Smooth muscle cell (in vitro differentiated cells): ENCODE measurements at regions not wholly inside any gene's neighbourhood (a gene's known extent, or its start where the extent isn't known, plus 50 kb on each side); places are given as distances from the start of the nearest gene placed in this dataset.

ENCODE experiments used
- DNase-seq: peaks from one replicate; lab custom pipeline; 2025; ENCODE audit not compliant: unreplicated experiment; lab: John Stamatoyannopoulos, UW
- H2AFZ ChIP-seq: fragments of 200-600 bp; sonication (generic); 2 replicates; pipeline ENCODE4 v1.6.0; 2016; ENCODE audit warnings: antibody characterized with exemption, low read depth, mild to moderate bottlenecking
- H3F3A ChIP-seq: fragments of 200-600 bp; sonication (generic); 2 replicates; pipeline ENCODE4 v1.6.0; 2017; ENCODE audit warnings: antibody characterized with exemption, low read depth
- H3K27ac ChIP-seq: fragments of 200-600 bp; sonication (generic); 2 replicates; pipeline ENCODE4 v1.5.1; 2016; ENCODE audit warnings: low read depth, mild to moderate bottlenecking
- H3K27me3 ChIP-seq: fragments of 200-600 bp; sonication (generic); 2 replicates; pipeline ENCODE4 v1.6.1; 2016; ENCODE audit warnings: low read depth, mild to moderate bottlenecking
- H3K36me3 ChIP-seq: fragments of 200-600 bp; sonication (generic); 2 replicates; pipeline ENCODE4 v1.5.1; 2016; ENCODE audit warnings: low read depth
- H3K4me1 ChIP-seq: fragments of 200-600 bp; sonication (generic); 2 replicates; pipeline ENCODE4 v1.5.1; 2016; ENCODE audit warnings: low read depth
- H3K4me2 ChIP-seq: fragments of 200-600 bp; sonication (generic); 2 replicates; pipeline ENCODE4 v1.6.0; 2016; ENCODE audit warnings: mild to moderate bottlenecking
- H3K4me3 ChIP-seq: fragments of 200-600 bp; sonication (generic); 2 replicates; pipeline ENCODE4 v1.5.1; 2016; ENCODE audit warnings: mild to moderate bottlenecking
- H3K79me2 ChIP-seq: fragments of 200-600 bp; sonication (generic); 2 replicates; pipeline ENCODE4 v1.6.0; 2016; ENCODE audit warnings: low read depth, mild to moderate bottlenecking
- H3K9ac ChIP-seq: fragments of 200-600 bp; sonication (generic); 2 replicates; pipeline ENCODE4 v1.6.0; 2016; ENCODE audit warnings: low read depth
- H3K9me3 ChIP-seq: fragments of 200-600 bp; sonication (generic); replicated peaks from 2 replicates; pipeline ENCODE4 v1.5.1; 2016; ENCODE audit warnings: low read depth
- H4K20me1 ChIP-seq: fragments of 200-600 bp; sonication (generic); 2 replicates; pipeline ENCODE4 v1.6.0; 2016; ENCODE audit warnings: low read depth
- WGBS: methylation state at CpG from one replicate; pipeline ENCODE4 v1.1.7; 2016; ENCODE audit warnings: low lambda C conversion rate; 5-methylcytosine and 5-hydroxymethylcytosine counted together
- TF ChIP-seq, protein P1 (sequence below): fragments of 200-600 bp; sonication (generic); IDR thresholded peaks from 2 replicates; pipeline ENCODE4 v1.5.1; 2017; ENCODE audit warnings: borderline replicate concordance, mild to moderate bottlenecking, antibody characterized with exemption; ENCODE audit not compliant: insufficient read depth, poor library complexity, severe bottlenecking

DNA sequence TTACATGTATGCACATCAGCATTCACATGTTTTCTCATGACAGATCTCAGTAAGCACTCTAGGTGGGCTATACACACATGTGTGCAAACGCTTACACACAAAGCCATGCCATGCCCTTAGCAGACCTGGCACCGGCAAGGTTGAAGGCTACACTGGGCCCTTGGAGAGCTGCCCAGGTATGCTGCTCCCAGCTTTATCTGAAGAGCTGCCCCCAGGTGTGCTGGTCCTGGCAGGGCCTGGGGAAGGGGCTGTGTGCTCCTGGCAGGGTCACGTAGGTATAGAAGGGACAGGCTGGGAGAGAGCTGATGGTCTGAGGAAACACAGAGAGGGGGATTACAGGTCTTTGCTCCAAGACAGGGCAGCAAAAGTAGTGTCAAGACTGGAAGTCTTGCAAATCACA is 146.7 kb upstream of the VANGL1 start:
- Histone ChIP-seq H3K9me3 (no peaks in the 10 kb centered on the region), H4K20me1 (no peaks in the 10 kb centered on the region), H3K27me3 (no peaks in the 10 kb centered on the region), H3K36me3 (no peaks in the 10 kb centered on the region), H3K79me2 (no peaks in the 10 kb centered on the region), H3K27ac (no peak overlapping the region), H3K4me2 (no peak overlapping the region), H3K4me3 (no peak overlapping the region), H3K4me1 (peaks cover 6% of the 10 kb centered on the region), H3K9ac (no peak overlapping the region), H2AFZ (no peak overlapping the region), H3F3A (no peaks in the 10 kb centered on the region)
- 98% methylated on average over 3 of the region's 3 CpGs for WGBS
- TF ChIP-seq, protein P1, sequence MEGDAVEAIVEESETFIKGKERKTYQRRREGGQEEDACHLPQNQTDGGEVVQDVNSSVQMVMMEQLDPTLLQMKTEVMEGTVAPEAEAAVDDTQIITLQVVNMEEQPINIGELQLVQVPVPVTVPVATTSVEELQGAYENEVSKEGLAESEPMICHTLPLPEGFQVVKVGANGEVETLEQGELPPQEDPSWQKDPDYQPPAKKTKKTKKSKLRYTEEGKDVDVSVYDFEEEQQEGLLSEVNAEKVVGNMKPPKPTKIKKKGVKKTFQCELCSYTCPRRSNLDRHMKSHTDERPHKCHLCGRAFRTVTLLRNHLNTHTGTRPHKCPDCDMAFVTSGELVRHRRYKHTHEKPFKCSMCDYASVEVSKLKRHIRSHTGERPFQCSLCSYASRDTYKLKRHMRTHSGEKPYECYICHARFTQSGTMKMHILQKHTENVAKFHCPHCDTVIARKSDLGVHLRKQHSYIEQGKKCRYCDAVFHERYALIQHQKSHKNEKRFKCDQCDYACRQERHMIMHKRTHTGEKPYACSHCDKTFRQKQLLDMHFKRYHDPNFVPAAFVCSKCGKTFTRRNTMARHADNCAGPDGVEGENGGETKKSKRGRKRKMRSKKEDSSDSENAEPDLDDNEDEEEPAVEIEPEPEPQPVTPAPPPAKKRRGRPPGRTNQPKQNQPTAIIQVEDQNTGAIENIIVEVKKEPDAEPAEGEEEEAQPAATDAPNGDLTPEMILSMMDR, result no peak
- no peak for DNase-seq

DNA sequence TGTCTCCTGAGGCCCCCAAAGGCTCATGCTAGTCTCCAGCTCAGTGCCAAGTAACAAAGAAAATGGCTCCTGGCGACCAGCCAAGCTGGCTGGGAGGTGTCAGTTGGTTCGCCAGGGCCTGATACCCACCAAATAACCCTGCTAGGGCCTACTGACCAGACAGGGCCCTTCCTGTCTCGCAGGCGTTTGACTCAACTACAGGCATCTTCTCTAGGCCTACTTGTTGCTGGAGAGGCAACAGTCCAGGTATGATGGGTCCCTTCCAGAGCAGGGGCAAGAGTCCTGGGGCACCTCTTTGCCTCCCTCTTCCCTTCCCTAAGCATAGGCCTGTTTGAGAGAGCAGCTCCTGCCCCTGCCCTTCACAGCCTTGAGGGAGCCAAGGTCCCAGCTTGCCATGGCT is 147.9 kb upstream of the VANGL1 start:
- H3K27me3 ChIP-seq, result no peaks in the 10 kb centered on the region
- H3K9me3 ChIP-seq, result no peaks in the 10 kb centered on the region
- H3K79me2 ChIP-seq, result no peaks in the 10 kb centered on the region
- H4K20me1 ChIP-seq, result no peaks in the 10 kb centered on the region
- DNase-seq, result no peak
- H3K36me3 ChIP-seq, result no peaks in the 10 kb centered on the region
- H3K9ac ChIP-seq, result no peak overlapping the region
- WGBS, result 93% methylated on average over 4 of the region's 4 CpGs
- peaks cover 6% of the 10 kb centered on the region for H3K4me1 ChIP-seq
- no peak overlapping the region for H2AFZ ChIP-seq
- no peaks in the 10 kb centered on the region for H3F3A ChIP-seq
- TF ChIP-seq, protein P1, result no peak
- H3K4me3 ChIP-seq, result no peak overlapping the region
- H3K4me2 ChIP-seq, result no peak overlapping the region
- no peak overlapping the region for H3K27ac ChIP-seq

DNA sequence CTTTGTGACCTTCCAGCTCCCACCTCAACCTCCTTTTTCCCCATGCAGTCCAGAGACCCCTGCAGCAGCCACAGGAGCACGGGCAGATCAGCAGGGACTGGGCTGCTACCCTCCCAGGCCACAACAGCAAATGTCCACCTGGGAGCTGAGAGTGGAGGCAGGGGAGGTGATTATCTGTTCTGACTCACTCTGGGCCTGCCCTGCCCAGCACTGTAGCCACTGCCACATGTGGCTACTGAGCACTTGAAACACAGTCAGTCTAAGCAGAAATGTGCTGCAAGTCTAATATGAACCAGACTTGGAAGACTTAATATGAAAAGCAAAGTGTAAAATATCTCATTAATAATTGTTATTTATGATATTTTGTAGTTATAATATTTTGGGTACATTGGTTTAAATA is 148.9 kb upstream of the VANGL1 start:
- H4K20me1 ChIP-seq, result no peaks in the 10 kb centered on the region
- H3K4me3 ChIP-seq, result no peak overlapping the region
- no peaks in the 10 kb centered on the region for H3K79me2 ChIP-seq
- WGBS, result 56% methylated on average over 1 of the region's 1 CpG
- no peak overlapping the region for H3K27ac ChIP-seq
- H2AFZ ChIP-seq, result no peak overlapping the region
- no peak for DNase-seq
- H3K9ac ChIP-seq, result no peak overlapping the region
- H3K9me3 ChIP-seq, result no peaks in the 10 kb centered on the region
- TF ChIP-seq, protein P1, result no peak
- no peak overlapping the region for H3K4me2 ChIP-seq
- no peaks in the 10 kb centered on the region for H3K27me3 ChIP-seq
- peaks cover 6% of the 10 kb centered on the region for H3K4me1 ChIP-seq
- H3F3A ChIP-seq, result no peaks in the 10 kb centered on the region
- no peaks in the 10 kb centered on the region for H3K36me3 ChIP-seq

DNA sequence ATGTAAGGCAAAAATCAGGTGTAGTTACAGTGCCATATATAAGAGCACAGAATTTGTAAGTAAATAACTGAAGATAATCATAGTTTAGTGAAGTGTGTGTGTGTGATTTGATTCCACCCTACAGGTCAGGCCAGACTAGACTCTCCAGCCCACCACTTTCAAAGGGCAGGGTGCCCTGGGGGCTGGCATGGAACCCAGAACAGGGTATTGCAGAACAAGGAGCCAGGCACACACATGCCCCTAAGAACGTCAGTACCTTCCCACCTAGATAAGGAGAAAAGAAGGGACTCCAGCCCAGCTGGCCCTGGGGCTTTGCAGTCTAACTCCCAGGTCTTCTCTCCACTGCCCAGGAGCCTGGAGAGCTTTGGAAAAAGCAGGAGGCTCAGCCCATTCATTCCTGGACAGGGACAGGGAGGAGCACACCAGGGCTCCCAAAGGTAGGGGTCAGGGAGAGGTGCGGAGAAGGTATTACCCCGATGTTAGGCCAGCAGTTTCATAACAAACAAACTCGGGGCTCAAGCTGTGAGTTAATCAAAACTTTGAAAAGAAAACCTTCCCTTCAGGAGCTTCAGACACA is 149.7 kb upstream of the VANGL1 start:
- WGBS, result 90% methylated on average over 4 of the region's 4 CpGs
- Histone ChIP-seq H3K36me3 (no peaks in the 10 kb centered on the region), H2AFZ (no peak overlapping the region), H3K4me1 (peaks cover 6% of the 10 kb centered on the region), H3K27me3 (no peaks in the 10 kb centered on the region), H4K20me1 (no peaks in the 10 kb centered on the region), H3F3A (no peaks in the 10 kb centered on the region), H3K4me3 (no peak overlapping the region), H3K27ac (no peak overlapping the region), H3K79me2 (no peaks in the 10 kb centered on the region), H3K4me2 (no peak overlapping the region), H3K9ac (no peak overlapping the region), H3K9me3 (no peaks in the 10 kb centered on the region)
- no peak for DNase-seq
- TF ChIP-seq, protein P1, result no peak
